Ammon's horn (tissue), 1 donor: ENCODE measurements at regions not wholly inside any gene's neighbourhood (a gene's known extent, or its start where the extent isn't known, plus 50 kb on each side); places are given as distances from the start of the nearest gene placed in this dataset.
A peak's percentile ranks its signal among the peaks of the same experiment; 100 is the strongest.

Experiments
- DNase-seq: peaks from one replicate; pipeline ENCODE4 v3.0.0-alpha.2; 2016; ENCODE audit warnings: low spot score

DNA sequence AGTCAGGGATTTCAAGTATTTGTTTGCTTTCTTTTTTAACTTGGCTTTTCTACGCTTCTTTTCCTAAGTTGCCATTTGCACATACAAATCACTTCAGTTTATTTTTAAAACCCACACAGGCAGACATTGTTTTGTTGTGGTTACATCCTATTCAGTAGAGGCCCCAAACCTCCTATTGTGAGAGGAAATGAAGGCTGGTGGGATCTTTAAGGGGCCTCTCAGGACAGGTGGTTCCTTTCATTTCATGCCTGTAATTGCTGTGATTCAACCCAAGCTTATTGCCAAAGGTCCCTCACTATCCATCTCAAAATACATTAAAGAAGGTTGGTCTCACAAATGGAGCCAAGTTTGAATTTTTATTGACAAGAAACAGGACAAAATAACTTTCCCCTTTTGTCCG is 257.1 kb downstream of the ADAMTS20 start:
- DNase-seq, result no peak

DNA sequence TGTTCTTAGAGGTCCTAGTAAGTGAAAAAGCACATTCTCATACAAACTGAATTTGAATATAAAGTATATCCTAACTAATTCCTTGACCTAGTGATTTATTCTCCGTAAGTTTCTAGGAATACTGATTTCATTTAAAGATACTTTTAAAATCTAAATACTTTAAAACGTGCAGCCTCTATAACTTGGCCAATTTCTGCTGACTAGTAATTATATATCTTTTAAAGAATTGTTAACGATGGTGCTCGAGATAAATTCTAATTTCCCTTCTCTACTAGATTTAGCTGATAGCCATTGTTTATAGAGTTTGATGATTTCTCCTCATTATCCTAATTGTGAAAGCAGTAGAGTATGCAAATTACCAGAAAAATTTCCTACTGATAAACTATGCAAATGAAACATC is 257.9 kb downstream of the ADAMTS20 start:
- no peak for DNase-seq

DNA sequence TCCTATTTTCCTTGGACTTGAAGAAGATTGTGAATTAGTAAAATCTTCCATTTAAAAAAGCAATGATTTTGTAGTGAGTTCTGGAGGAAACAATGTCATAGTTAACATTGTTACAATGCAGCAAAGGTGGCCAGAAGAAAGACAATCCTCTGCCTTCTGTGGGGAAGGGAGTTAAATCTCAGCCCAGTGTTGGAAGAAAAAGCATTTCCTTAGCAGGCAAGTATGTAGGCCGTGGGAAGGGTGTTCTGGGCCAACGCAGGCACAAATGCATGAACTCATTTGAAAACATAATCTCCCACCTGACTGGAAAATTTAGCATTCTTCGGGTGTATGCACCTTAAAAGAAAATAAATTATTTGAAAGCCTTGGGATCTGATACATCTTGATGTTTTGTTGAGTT is 258.6 kb downstream of the ADAMTS20 start:
- no peak for DNase-seq

DNA sequence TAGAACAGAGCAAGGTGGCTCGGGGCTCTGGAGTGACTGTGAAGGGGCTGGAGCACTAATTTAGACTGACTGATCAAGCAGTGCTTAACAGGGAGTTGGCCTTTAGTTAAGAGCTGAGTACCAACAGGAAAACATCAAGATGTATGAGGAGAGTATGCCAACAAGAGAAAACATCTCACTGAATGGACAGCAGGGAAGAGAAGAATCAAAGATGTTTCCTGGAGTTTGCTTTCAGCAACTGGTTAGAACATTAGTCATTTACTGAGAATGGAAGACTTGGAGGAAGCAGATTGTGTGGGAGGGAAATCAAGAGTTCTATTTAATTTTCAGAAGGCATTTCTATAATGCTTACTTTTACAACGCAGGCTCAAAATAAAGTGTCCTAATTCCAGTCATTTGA is 259.3 kb downstream of the ADAMTS20 start:
- no peak for DNase-seq

DNA sequence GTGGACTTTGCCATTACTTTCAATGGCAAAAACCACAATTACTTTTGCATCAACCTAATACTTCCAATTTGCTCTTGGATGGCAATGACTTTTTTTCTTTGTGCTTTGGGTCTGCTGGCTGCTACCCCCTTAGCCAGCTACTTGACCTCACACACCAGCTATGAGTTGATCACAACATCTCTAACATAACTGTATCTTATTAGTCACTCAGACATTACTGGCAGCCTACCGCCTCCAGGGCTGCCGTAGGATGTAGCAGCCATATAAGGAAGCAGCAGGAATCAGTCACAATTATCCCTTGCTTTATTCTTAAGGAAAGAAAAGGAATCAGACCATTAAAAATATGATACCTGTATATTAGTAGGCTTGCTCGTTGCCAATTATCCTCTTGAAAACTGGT is 260.5 kb downstream of the ADAMTS20 start:
- DNase-seq, result no peak

DNA sequence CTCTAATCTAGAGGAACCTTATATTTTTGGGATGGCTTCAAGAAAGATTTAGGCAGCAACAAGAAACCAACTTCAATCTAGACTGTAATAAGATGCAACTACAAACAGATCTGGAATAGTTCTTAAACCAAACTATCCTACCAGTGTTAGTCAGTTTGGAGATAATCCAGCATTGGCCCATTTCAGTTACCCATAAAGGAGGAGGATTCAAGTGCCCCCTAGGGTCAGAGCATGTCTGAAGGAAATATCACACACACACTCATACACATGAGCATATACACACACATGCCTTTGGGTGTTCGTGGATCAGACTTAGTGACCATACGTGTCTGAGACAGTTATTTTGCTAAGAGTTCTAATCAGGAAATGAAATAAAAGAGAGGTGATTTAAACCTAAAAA is 261.2 kb downstream of the ADAMTS20 start:
- no peak for DNase-seq

DNA sequence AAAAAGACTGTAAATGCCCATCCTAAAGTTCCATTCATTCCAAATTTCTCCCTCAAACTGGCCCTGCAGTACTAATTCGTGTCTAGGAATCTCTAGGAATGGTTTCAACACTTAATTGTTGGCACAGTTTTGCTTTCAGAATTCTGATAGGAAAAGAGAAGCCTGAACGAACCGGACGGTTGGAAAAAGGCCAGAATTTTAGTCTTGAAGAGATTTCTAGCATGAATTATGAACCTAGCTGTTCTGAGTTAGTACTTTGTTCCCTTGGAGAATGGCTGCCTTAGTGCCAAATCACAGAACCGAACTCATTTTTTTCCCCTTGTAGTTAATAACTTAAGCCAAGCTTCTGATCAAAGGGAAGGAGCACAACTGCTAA is 262.6 kb downstream of the ADAMTS20 start:
- no peak for DNase-seq

DNA sequence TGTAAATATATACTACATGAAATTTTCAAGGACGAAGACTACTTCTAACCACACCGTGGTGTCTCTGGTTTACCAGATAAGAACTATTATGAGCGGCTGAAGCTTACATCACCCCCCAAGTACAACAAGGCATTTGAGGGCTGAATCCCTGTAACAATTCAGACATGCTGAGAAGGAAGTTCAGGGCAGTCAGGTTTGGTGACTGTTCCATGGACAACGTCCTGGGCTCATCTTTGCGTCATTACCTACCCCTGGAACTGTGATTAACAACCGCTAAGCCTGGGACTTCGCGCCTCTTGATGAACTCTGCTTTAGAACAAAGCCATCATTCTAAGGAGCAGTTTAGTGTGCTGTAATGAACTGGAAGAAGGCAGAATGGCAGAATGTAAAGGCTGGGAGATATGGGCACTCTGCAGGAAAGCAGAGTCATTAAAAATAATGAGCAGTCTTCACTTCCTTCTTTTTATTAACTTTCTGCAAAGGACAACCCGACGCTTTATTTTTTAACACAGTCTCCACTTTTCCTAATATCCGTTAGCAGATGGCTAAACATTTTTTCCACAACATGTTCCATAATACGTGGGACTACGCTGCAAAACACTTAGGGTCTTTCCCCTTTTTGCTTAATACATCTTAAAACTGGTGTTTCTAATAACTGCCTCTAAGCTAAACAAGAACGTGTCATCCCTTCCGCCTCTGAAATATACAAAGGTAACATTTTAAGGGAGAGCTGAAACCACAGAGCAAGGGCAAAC is 263.2 kb downstream of the ADAMTS20 start:
- no peak for DNase-seq

DNA sequence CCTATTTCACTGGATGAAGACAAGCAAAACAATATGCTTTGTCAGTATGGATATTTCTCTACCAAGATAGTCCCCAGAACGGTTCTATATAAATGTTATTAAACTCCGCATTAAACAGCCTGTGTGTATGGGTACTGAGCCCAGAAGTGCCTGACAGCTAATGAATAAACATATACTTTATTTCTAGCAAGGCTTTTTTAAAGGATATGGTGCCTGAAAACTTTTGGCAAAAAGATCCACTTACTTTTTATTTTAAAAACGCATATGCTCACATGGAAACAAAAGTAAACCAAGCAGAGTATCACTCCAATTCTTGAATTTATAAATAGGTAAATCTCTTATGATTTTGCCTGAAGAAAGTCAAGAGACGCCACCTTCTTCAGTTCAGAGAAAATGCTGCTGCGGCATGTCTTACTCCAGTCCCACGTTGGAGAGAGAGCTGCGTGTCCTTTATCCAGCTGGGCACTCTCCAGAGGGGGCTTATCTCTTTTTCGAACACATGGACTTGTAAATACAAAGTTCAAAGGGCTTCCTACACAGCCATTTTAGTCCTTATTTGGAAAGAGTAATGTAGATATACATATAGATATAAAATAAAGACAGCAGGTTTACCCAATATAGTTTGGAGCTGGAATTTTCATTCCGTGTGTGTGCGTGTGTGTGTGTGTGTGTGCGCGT is 264.2 kb downstream of the ADAMTS20 start:
- DNase-seq, result no peak

DNA sequence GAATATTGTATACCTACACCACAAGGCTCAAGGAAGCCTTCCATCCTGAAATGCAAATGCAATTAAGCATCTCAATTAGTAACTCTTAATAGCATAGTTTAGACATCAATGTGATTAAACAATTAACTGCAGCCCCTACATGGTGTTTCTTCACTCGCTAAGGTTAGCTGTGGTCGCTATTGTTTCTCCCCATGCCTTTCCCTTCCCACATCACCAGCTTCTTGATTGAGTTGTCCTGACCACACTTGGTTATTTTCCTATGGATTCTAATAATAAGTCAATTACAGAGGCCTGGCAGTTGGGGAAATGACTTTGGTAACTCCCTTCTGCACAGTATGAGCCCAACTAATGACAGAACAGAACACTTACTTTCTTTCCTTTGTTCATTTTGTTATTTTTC is 265.0 kb downstream of the ADAMTS20 start:
- DNase-seq, result no peak

DNA sequence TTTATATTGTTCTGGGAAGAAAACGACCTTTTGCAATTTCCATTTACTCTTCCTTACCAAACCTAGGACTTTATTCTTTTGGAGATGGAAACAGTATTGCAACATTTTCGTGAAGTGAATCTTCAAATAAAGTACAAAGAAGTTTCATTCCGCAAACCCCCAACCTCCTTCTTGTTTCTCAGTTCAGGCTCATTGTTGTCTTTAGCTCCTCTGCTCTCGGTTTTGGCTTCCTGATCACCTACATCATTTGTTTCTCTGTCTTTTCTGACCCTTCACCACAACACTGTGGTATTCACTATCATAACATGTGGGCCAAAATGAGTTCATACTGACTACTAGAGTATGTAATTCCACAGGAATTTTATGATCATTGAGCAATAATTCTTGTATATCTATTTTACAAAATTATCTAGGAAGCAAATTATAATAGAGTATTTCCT is 266.8 kb downstream of the ADAMTS20 start:
- DNase-seq, result no peak

DNA sequence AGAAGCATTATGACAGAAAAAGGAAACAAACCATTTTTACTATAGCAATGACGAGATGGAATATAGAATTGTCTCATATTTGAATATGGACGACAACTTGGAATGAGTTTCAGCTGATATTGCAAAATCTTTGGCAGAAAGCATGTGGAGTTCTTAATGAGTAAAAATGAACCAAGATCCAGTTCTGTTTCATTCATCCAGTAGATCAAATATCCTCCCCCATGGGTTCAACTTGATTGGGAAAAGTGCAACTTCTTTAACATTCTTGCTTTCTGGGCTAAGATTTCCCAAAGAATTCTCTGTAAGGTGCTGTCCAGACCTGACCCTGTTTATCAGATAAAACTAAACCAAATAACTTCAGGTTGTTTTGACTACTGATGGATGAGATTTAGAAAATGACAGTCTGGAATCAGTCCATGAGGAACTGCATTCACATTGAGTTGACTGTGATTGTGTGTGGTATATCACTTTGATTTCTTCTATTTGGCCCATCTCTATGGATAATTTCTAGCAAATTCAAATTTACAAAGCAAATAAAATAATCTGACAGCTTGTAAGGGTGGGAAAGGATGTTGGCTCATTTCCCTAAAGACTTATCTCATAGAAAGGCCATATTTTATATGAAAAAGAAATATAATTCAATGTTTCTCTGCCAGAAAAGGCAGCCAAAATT is 267.4 kb downstream of the ADAMTS20 start:
- no peak for DNase-seq

DNA sequence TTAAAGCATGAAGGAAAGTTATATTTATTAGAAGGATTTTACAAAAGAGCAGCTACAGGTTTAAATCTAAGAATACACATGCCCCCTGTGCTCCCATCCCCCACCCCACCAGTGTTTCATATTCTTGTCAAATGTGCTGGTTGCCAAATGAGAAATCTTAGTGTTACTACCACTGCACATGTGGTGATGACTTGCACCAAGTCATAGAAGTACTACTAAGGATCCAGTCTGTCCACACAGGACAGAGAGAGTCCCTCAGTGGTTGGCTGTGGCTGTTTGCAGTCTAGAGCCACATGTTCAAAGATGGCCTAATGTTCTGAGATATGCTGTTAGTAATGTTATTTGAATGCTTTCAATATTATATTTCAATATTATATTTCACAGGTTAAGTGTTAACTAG is 268.8 kb downstream of the ADAMTS20 start:
- DNase-seq, result no peak

DNA sequence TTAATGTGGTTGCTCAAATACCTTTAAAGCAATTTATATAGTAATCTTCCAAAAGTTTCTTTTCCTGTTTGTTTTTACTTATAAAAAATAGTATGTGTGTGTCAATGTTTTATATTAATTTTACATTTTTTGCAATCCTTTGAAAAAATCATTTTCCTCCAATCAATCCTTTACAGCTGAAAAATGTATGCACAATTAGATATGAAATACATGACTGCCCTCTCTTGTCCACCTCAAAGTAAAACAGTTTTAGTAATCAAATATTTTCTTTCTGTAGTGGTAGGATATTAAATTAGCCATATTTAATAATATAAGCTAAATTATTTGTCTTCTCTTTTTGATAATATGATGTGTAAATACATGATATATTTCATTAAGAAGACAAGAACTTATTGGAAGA is 269.9 kb downstream of the ADAMTS20 start:
- DNase-seq, result peak; percentile 22

DNA sequence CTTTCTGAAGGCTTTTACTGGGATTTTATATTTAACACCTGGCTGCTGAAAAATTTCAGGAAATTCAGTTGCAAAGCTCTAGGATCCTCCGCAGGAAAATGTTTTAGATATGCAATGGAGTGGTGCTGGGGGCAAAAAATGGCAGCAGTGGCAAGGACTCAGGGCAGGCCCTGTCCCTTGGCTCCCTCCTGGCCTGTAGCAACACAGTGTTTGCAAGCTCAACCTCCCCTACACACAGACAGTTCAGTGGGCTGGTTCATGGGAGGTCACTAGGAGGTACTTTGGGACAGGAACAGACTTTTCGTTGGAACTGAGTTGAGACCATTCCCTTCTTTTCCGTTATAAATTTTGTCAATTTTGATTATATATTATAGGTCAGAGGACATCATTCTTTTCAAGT is 270.4 kb downstream of the ADAMTS20 start:
- DNase-seq, result no peak

DNA sequence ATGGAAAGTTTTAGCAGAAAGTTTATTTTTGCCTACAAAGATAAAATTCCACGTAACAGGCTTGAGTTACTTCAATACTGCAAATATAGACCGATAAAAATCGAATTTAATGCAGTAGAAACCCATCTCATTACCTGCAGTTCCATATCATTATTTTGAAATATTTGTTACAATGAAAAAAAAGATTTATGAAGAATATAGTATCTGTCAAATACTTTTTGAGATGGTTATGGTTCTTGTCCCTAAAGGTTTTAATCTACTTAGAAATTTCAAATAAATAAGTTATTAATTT is 273.5 kb downstream of the ADAMTS20 start:
- DNase-seq, result no peak

DNA sequence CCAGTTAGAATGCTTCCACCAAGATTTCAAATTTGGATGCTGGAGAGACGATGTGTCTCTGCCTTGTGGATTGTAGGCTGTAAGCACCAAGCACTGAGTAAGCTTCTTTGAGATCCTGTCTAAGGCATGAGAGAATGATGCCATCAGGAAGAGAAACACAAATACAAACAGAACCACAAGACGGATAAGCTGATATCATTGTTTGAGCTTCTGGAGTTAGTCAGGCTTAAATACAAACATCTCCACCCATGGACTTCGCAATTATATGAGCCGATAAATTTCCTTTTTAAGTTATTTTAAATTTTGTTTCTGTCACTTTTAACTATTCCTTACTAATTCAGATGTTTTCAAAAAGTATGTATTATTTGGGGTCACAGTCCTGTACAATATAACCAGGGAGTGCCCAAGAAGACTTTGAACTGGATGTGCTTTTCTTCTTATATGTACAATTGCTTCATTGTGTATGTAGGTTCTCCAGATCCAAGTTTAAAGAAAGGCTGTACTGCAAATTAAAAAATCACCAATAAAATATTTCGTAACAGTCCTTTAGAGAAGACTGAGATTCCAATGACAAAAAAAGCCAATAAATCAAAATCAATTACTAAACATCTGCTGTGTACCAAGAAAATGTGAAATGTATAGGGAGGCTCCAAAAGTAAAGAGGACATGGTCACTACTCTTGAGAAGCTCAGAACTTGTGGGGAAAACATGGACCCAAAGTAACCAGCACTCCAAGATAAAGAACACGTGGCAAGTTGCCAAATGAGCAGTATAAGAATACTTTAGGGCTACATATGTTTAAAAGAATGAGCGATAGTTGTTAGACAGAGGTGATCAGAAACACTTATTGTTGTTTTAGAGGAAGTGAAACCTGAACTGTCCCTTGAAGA is 274.1 kb downstream of the ADAMTS20 start:
- DNase-seq, result no peak

DNA sequence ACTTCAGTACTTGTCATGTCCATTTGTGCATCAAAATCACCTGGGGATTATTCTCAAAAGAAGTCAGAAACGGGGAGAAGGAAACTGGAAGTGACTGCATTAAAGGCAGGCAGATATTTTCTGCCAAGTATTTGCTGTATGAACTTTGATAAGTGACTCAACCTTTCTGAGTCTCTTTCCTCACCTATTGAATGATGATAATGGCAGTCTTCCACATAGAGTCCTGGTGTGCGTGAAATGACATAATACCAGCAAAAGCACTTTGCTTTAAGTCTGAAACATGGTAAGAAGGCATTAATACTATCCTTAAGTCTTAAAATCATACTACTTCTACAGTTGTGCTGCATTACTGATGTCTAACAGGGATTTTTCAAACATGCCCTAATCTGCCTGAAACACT is 278.5 kb downstream of the ADAMTS20 start:
- DNase-seq, result no peak

DNA sequence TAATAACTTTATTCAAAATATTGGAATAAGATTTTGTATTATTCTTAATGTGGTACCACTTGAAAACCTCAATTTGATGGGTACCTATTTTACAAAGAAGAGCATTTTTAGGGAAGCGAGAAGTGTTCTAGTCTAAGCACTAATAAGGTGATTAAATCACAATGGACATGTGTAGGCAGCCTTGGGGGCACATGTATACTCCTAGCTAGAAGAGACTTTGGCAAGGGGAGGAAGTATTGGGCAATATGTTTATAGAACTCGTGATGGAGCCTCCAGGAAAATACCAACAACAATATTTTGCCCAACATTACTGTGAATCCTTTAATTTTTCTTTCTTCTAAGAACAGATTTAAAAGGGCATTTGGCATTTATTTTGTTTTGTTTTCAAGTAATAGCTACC is 280.3 kb downstream of the ADAMTS20 start:
- no peak for DNase-seq

DNA sequence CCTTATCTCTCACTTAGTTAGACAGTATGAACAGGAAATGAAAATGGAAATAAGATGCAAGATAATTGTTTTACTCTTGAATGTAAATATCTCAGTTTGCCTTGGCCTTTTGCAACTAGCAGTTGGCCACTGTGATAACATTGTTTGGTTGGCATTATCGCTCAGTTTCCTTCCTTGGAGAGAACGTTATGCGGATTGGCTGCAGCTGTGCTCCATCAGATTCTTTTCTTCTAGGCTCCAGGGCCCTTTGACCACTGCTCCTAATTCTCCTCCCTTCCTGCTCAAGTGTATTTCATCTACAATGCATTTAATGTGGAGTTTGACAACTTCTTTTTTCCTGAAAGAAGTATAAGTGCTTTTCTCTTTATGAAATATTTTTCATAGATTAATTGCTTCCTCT is 284.2 kb downstream of the ADAMTS20 start:
- no peak for DNase-seq

DNA sequence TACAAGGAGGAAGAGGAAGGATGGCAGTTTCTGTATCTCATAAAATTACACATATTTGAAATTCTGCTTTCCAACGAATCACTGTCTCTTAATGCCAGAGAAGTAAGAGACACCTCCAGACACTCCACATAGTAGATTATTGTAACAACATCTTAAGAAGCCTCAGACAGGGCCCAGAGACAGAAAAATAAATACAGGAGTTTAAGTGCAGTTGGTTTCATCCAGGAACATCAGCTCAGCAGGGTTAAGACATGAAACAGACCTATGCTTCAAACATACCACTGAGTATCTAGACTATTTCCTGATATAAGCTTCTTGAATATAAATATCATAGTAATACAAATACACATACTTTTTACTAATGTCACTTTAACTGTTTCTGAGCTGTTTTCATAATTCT is 290.3 kb downstream of the ADAMTS20 start:
- DNase-seq, result no peak

DNA sequence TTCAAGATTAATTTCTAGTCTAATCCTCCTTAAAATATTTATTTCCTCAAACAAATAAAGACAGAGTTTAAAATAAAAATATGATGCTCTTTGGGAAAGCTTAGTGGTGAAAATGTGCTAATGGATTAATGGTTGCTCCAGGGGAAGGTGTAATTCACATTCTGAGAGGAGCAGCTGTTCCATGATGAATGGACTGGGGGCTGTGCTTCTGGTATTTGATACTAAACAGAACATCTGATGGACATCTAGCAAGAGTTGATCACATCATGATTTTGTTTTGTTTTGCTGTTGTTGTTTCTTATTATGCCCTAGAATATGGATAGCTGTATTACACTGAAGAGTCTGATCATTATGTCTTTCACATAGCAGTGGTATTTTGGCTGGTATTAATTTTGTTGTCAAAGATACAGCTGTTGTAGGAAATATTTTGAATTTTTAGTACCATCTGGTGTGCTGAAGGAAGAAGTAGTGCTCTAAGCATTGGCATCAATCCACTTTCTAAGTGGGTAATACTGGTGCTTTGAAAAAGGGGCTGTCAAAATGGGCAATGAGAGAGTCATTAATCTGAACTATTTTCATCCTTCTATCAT is 296.4 kb downstream of the ADAMTS20 start:
- DNase-seq, result no peak
